Hematopoietic multipotent progenitor cell treated with erythropoietin and hydrocortisone succinate and interleukin-3 and kit ligand, for 8 days (in vitro differentiated cells): ENCODE measurements at regions not wholly inside any gene's neighbourhood (a gene's known extent, or its start where the extent isn't known, plus 50 kb on each side); places are given as distances from the start of the nearest gene placed in this dataset.
"Not testable (repeated sequence)": the region's sequence is repeated elsewhere in the genome, so short reads cannot be mapped to it uniquely, and the experiment has no call there.

ENCODE experiments used
- DNase-seq: peaks from one replicate; pipeline ENCODE4 v3.0.0-alpha.2; 2015

- no peak for DNase-seq
These were observed 149.7 kb upstream of the TNFAIP3 start for GRCh38 chr6:137717074-137718073.

- not testable (repeated sequence) for DNase-seq
These were observed 148.2 kb upstream of the TNFAIP3 start for GRCh38 chr6:137718903-137719302.

- DNase-seq, result peak; percentile 78
These were observed 144.2 kb upstream of the TNFAIP3 start for GRCh38 chr6:137722749-137723272.

GRCh38 chr6:137723273-137724017, 143.6 kb upstream of the TNFAIP3 start:
- no peak for DNase-seq

- no peak for DNase-seq
These were observed 143.0 kb upstream of the TNFAIP3 start for GRCh38 chr6:137724018-137724403.

DNA sequence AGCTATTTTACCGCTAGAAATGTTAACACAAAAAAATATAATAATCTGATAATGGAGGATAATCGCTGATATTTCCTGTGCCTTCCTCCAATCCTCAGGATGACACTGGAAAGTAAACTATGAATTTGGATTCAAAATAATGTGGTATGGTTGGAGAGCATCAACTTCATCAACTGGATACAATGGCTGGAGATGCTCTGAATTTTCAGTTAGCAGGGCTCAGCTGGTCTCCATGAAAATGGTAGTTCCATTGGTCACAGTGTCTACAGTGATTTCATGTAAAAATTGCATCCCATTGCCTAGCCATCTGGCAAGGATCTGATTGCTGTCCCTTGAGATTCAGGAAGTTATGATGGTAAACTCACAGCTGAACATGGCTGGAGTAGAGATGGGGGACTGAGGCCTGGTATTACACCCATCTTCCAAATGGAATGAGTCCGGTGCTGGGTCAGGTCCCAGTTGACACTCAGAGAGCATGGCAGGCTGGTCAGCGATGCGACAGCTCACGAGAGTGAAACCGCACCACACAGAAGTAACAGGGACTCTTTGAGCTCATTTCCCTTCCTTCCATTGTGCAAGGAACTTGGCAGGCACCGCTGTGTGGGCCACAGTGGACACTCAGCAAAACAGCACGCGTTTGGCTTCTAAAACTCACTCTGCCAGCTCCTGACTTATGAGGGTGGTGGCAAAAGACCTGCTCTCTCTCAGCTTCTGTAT, 142.4 kb upstream of the TNFAIP3 start:
- no peak for DNase-seq

- DNase-seq, result no peak
These were observed 141.1 kb upstream of the TNFAIP3 start for GRCh38 chr6:137725949-137726348.

GRCh38 chr6:137726582-137726981, 140.5 kb upstream of the TNFAIP3 start:
- no peak for DNase-seq

- no peak for DNase-seq
These were observed 139.8 kb upstream of the TNFAIP3 start for GRCh38 chr6:137727216-137727765.

- no peak for DNase-seq
These were observed 138.4 kb upstream of the TNFAIP3 start for GRCh38 chr6:137728386-137729349.

GRCh38 chr6:137729866-137730629, 137.0 kb upstream of the TNFAIP3 start:
- no peak for DNase-seq

- no peak for DNase-seq
These were observed 135.5 kb upstream of the TNFAIP3 start for GRCh38 chr6:137731600-137731959.

- DNase-seq, result no peak
These were observed 135.0 kb upstream of the TNFAIP3 start for GRCh38 chr6:137731960-137732616.

- no peak for DNase-seq
These were observed 133.7 kb upstream of the TNFAIP3 start for GRCh38 chr6:137733372-137733771.

DNA sequence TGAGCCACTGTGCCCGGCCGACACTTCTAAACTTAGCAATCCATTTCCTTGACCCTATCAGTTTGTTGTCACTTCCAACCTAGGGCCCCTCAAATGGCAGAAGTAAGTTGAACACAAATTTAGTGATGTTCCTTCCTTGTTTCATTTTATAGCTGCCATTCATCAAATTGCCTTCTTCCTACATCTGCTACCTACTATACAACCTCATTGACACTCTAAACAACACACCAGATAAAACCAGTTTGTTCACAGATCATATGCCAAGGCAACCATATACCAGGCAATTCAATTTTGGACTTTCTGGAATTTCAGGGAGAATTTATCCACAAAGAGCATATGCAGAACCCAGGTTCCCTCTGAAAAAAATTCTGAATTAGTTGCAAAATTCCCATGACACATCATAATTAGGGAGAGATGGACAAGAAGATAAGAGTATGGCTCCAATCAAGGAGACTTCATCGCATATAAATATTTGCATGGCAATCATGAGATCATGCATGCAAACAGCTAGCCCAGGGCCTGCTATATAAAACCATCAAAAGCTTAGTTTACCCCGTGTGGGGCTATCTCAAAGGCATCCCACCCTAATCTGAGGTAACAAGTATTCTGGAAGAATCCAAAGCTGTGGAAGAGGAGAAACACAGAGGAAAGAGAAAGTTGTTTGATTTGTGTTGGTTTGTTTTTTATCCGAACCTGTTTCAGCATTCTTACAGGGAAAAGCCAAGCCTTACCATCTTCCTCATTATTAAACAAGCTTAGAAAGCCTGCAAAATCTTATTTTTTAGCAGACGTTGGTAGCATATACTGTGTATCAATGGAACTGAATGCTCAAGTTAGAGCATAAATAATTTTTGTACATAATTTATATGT, 132.8 kb upstream of the TNFAIP3 start:
- DNase-seq, result no peak

- no peak for DNase-seq
These were observed 132.2 kb upstream of the TNFAIP3 start for GRCh38 chr6:137734875-137735182.

DNA sequence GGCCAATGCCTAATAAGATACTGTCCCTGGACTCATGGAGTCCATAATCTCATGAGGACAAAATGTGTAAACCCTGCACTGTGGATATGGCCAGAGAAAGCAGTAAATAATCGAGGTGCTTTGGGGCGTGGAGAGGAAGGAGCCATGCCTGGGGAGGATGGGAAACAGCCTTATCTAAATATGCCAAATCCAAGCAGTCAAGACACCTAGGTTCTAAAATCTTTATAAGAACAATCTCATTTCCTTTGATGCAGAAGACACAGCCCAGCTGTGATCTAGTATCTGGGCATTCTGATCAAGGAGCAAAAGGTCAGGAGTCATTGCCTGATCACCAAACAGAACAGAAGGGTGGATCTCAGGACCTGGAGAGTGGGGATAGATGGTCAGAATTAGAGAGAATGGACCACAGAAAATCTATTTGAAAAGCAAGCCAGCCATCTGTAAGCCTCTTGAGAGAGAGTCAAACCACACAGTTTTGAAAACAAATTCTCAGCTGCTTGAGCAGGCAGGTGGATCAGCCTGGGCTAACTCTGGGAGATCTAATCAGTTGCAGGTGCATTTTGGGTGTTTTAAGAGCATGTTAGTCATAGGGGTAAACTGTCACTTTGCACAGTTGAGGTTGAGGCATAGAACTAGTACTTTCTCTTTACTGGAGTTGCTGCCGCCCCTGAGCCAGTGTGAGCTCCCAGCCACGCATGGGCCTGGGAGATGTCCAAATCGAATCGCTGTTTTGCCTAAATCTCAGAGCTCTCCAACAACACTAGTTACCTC, 130.8 kb upstream of the TNFAIP3 start:
- no peak for DNase-seq

GRCh38 chr6:137736911-137737310, 130.1 kb upstream of the TNFAIP3 start:
- DNase-seq, result no peak
